CD14-positive monocyte (primary cell): ENCODE measurements at regions not wholly inside any gene's neighbourhood (a gene's known extent, or its start where the extent isn't known, plus 50 kb on each side); places are given as distances from the start of the nearest gene placed in this dataset.
"Not testable (repeated sequence)": the region's sequence is repeated elsewhere in the genome, so short reads cannot be mapped to it uniquely, and the experiment has no call there.

Experiments
- DNase-seq, 3 donors: peaks; one replicate each; pipeline ENCODE4 v3.0.0-alpha.2; 2011 to 2022
- H2AFZ ChIP-seq: 2 replicates; pipeline ENCODE4 v1.6.0; 2012; ENCODE audit warnings: mild to moderate bottlenecking, low read depth, low read length, inconsistent platforms; ENCODE audit not compliant: insufficient read depth, poor library complexity, severe bottlenecking
- H3K27ac ChIP-seq, 2 donors: 1 replicate in 1 of 2; 2 replicates in 1 of 2; pipeline ENCODE4 v1.5.1; 2012 to 2013; ENCODE audit warnings: low read length in 2 of 2, control low read depth in 1 of 2, inconsistent platforms in 1 of 2, low read depth in 1 of 2, mild to moderate bottlenecking in 1 of 2
- H3K27me3 ChIP-seq, 2 donors: one replicate each; pipeline versions ENCODE4 v1.6.0 to v1.6.1; 2011 to 2013; ENCODE audit warnings: low read length in 2 of 2; ENCODE audit not compliant: control insufficient read depth in 2 of 2, insufficient read depth in 2 of 2
- H3K36me3 ChIP-seq, 2 donors: replicated peaks in 1 of 2; 1 replicate in 1 of 2; 2 replicates in 1 of 2; pipeline versions ENCODE4 v1.5.1 to v1.6.1; 2012 to 2013; ENCODE audit warnings: low read length in 2 of 2, control low read depth in 1 of 2, inconsistent platforms in 1 of 2, mild to moderate bottlenecking in 1 of 2; ENCODE audit not compliant: insufficient read depth in 2 of 2, control insufficient read depth in 1 of 2
- H3K4me1 ChIP-seq, 2 donors: 1 replicate in 1 of 2; 2 replicates in 1 of 2; pipeline versions ENCODE4 v1.5.1 to v1.6.1; 2012 to 2013; ENCODE audit warnings: low read length in 2 of 2, control low read depth in 1 of 2, inconsistent platforms in 1 of 2, mild to moderate bottlenecking in 1 of 2, moderate library complexity in 1 of 2; ENCODE audit not compliant: insufficient read depth in 2 of 2, control insufficient read depth in 1 of 2
- H3K4me2 ChIP-seq: replicated peaks from 2 replicates; pipeline ENCODE3; 2012; ENCODE audit warnings: low read length, moderate library complexity, mild to moderate bottlenecking; ENCODE audit not compliant: poor library complexity, severe bottlenecking; ENCODE audit errors: extremely low read depth
- H3K4me3 ChIP-seq, 3 experiments: fragments of 200-600 bp in 1 of 3; sonication (generic) in 1 of 3; replicated peaks in 1 of 3; 1 replicate in 2 of 3; 2 replicates in 1 of 3; pipeline ENCODE4 v1.5.1; 2011 to 2013; ENCODE audit warnings: low read length in 3 of 3, mild to moderate bottlenecking in 3 of 3, control low read depth in 2 of 3, low read depth in 2 of 3, inconsistent platforms in 1 of 3, moderate library complexity in 1 of 3
- H3K79me2 ChIP-seq: 2 replicates; pipeline ENCODE4 v1.6.0; 2012; ENCODE audit warnings: mild to moderate bottlenecking, control low read depth, inconsistent platforms, low read length, moderate library complexity; ENCODE audit not compliant: insufficient read depth
- H3K9ac ChIP-seq: 2 replicates; pipeline ENCODE4 v1.6.0; 2017; ENCODE audit warnings: low read length, mild to moderate bottlenecking; ENCODE audit not compliant: insufficient read depth, poor library complexity, severe bottlenecking
- H3K9me3 ChIP-seq, 2 donors: replicated peaks in 1 of 2; 1 replicate in 1 of 2; 2 replicates in 1 of 2; pipeline versions ENCODE4 v1.5.1 to v1.6.1; 2012 to 2013; ENCODE audit warnings: low read length in 2 of 2, control low read depth in 1 of 2; ENCODE audit not compliant: control insufficient read depth in 1 of 2, insufficient read depth in 1 of 2
- H4K20me1 ChIP-seq: 2 replicates; pipeline ENCODE4 v1.6.0; 2012; ENCODE audit warnings: mild to moderate bottlenecking, low read length, control low read depth, moderate library complexity; ENCODE audit not compliant: insufficient read depth
- H3K27ac Mint-ChIP-seq, 7 donors: one replicate each; pipeline ENCODE4 v1.8.0; 2020; ENCODE audit warnings: mild to moderate bottlenecking in 7 of 7, mixed read lengths in 7 of 7, moderate library complexity in 6 of 7, inconsistent platforms in 2 of 7
- H3K27me3 Mint-ChIP-seq, 3 donors: one replicate each; pipeline ENCODE4 v1.8.0; 2021 to 2022; ENCODE audit warnings: low read depth in 3 of 3, mild to moderate bottlenecking in 3 of 3, mixed read lengths in 3 of 3, moderate library complexity in 3 of 3, inconsistent platforms in 1 of 3
- H3K36me3 Mint-ChIP-seq, 2 donors: one replicate each; pipeline ENCODE4 v1.8.0; 2020; ENCODE audit warnings: mixed read lengths in 2 of 2, inconsistent platforms in 1 of 2, mild to moderate bottlenecking in 1 of 2
- H3K4me1 Mint-ChIP-seq: one replicate; pipeline ENCODE4 v1.8.0; 2020; ENCODE audit warnings: mild to moderate bottlenecking, mixed read lengths
- H3K4me3 Mint-ChIP-seq, 2 donors: one replicate each; pipeline ENCODE4 v1.8.0; 2020; ENCODE audit warnings: mild to moderate bottlenecking in 2 of 2, mixed read lengths in 2 of 2, moderate library complexity in 1 of 2
- H3K9me3 Mint-ChIP-seq, 7 donors: one replicate each; pipeline ENCODE4 v1.8.0; 2020 to 2022; ENCODE audit warnings: mixed read lengths in 7 of 7, mild to moderate bottlenecking in 6 of 7, moderate library complexity in 6 of 7, inconsistent platforms in 2 of 7
- WGBS: methylation state at CpG from one replicate; pipeline ENCODE4 v1.1.5; 2013; ENCODE audit warnings: missing lambda C conversion rate; ENCODE audit not compliant: insufficient coverage; 5-methylcytosine and 5-hydroxymethylcytosine counted together
- intact Hi-C, 2 donors: fragments of 100-400 bp; cut with micrococcal nuclease; formaldehyde crosslinking; loops; one replicate each; pipeline versions ENCODE4 v1.15.0 to v1.15.1; 2023
- TF ChIP-seq, protein P1 (sequence below): fragments of 200-600 bp; IDR thresholded peaks from one replicate; pipeline ENCODE4 v1.8.0; 2022; ENCODE audit warnings: antibody characterized with exemption, mild to moderate bottlenecking

- H3K4me3 ChIP-seq, H3K4me1 ChIP-seq, H3K9me3 Mint-ChIP-seq, intact Hi-C loops, H3K79me2 ChIP-seq, H3K9ac ChIP-seq, H3K4me1 Mint-ChIP-seq, H3K27ac Mint-ChIP-seq, DNase-seq, H2AFZ ChIP-seq, H3K36me3 Mint-ChIP-seq, H3K4me2 ChIP-seq, H3K36me3 ChIP-seq, H3K4me3 Mint-ChIP-seq, H3K27ac ChIP-seq, H4K20me1 ChIP-seq, H3K9me3 ChIP-seq: not testable (repeated sequence)
- H3K27me3 Mint-ChIP-seq = peaks cover 20 to 30% (median 24%) of the 10 kb centered on the region in 3 donors
- WGBS = 54% methylated on average over 4 of the region's 4 CpGs
- peaks cover 8 to 16% of the 10 kb centered on the region in 2 donors for H3K27me3 ChIP-seq
These were observed 103.0 kb upstream of the PABPC3 start for GRCh38 chr13:24992946-24993345.

DNA sequence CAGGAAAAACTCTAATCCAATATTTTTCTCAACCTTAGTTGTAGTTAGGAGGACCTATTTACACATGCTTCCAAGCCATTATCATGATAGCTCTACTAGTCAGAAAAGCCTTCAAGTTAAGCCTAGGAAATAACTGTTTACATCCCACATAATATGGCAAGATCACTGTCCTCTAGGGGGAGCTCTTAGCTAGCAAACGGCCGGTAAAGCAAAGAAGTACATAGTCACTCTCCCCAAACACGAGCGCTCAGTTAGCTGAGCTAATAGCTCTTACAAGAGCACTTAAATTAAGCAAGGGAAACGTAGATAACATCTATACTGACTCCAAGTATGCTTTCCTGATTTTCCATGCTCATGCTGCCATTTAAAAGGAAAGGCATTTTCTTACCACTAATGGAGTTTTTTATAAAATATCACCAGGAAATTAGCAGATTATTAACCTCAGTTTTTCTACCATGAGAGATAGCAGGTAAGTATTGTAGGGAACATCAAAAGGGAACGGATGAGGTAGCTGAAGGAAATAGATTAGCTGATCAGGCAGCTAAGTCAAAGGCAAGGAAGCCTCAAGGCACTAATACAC lies 100.6 kb upstream of the PABPC3 start:
- H3K9ac ChIP-seq = no peak overlapping the region
- no peak overlapping the region for H3K4me2 ChIP-seq
- H3K36me3 ChIP-seq = no peaks in the 10 kb centered on the region
- H3K9me3 Mint-ChIP-seq = no peaks in the 10 kb centered on the region
- H3K4me3 ChIP-seq = no peak overlapping the region
- WGBS = 0% methylated on average over 1 of the region's 6 CpGs
- H3K4me1 ChIP-seq = no peaks in the 10 kb centered on the region
- H2AFZ ChIP-seq = no peak overlapping the region
- peaks cover 3 to 8% of the 10 kb centered on the region in 2 donors for H3K27me3 ChIP-seq
- DNase-seq = peak; percentile 37 to 63 (median 61)
- H3K27me3 Mint-ChIP-seq = peaks cover 7 to 14% (median 14%) of the 10 kb centered on the region in 3 donors
- H3K4me1 Mint-ChIP-seq = peaks cover 3% of the 10 kb centered on the region
- TF ChIP-seq, protein P1, sequence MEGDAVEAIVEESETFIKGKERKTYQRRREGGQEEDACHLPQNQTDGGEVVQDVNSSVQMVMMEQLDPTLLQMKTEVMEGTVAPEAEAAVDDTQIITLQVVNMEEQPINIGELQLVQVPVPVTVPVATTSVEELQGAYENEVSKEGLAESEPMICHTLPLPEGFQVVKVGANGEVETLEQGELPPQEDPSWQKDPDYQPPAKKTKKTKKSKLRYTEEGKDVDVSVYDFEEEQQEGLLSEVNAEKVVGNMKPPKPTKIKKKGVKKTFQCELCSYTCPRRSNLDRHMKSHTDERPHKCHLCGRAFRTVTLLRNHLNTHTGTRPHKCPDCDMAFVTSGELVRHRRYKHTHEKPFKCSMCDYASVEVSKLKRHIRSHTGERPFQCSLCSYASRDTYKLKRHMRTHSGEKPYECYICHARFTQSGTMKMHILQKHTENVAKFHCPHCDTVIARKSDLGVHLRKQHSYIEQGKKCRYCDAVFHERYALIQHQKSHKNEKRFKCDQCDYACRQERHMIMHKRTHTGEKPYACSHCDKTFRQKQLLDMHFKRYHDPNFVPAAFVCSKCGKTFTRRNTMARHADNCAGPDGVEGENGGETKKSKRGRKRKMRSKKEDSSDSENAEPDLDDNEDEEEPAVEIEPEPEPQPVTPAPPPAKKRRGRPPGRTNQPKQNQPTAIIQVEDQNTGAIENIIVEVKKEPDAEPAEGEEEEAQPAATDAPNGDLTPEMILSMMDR = peak; percentile 80
- no peaks in the 10 kb centered on the region for H3K36me3 Mint-ChIP-seq
- H3K79me2 ChIP-seq = no peaks in the 10 kb centered on the region
- no peak overlapping the region for H3K4me3 Mint-ChIP-seq
- no peaks in the 10 kb centered on the region for H3K9me3 ChIP-seq
- no peaks in the 10 kb centered on the region for H4K20me1 ChIP-seq
- H3K27ac ChIP-seq = no peak overlapping the region
- H3K27ac Mint-ChIP-seq = no peak overlapping the region
- intact Hi-C loops = loop anchor here in 1 of 2 donors (5.0 kb wide), 1 partner anchor 377 kb away; the partner anchor contains the start of gene ATP8A2
